Keratinocyte (primary cell): ENCODE measurements at regions not wholly inside any gene's neighbourhood (a gene's known extent, or its start where the extent isn't known, plus 50 kb on each side); places are given as distances from the start of the nearest gene placed in this dataset.

ENCODE experiments used
- DNase-seq: peaks from one replicate; pipeline ENCODE4 v3.0.0-alpha.2; 2011; ENCODE audit warnings: low read depth, missing footprints, low spot score
- FAIRE-seq: peaks from 2 replicates; lab custom pipeline; 2011; peaks lifted over from hg19 to GRCh38; lab: Jason Lieb, UNC
- H2AFZ ChIP-seq: 2 replicates; pipeline ENCODE4 v1.6.0; 2012; ENCODE audit warnings: low read length, control low read depth, inconsistent platforms; ENCODE audit not compliant: control insufficient read depth
- H3K27ac ChIP-seq: 2 replicates; pipeline ENCODE4 v1.5.1; 2011; ENCODE audit warnings: low read length; ENCODE audit not compliant: control insufficient read depth, insufficient read depth
- H3K27me3 ChIP-seq: 3 replicates; pipeline ENCODE4 v1.6.0; 2011; ENCODE audit warnings: low read length; ENCODE audit not compliant: control insufficient read depth, insufficient read depth; ENCODE audit errors: extremely low read depth
- H3K36me3 ChIP-seq, 2 experiments: 2 replicates in 1 of 2; 3 replicates in 1 of 2; pipeline ENCODE4 v1.5.1; 2011; ENCODE audit warnings: low read length in 2 of 2, mild to moderate bottlenecking in 1 of 2; ENCODE audit not compliant: control insufficient read depth in 2 of 2, insufficient read depth in 2 of 2; ENCODE audit errors: extremely low read depth in 1 of 2
- H3K4me1 ChIP-seq: 3 replicates; pipeline ENCODE4 v1.5.1; 2011; ENCODE audit warnings: low read length; ENCODE audit not compliant: control insufficient read depth, insufficient read depth; ENCODE audit errors: extremely low read depth
- H3K4me2 ChIP-seq: 3 replicates; pipeline ENCODE4 v1.6.0; 2011; ENCODE audit warnings: low read depth, low read length; ENCODE audit not compliant: control insufficient read depth, insufficient read depth; ENCODE audit errors: extremely low read depth
- H3K4me3 ChIP-seq, 3 experiments: fragments of 200-600 bp in 1 of 3; sonication (generic) in 1 of 3; 2 replicates in 2 of 3; 3 replicates in 1 of 3; pipeline ENCODE4 v1.5.1; 2011 to 2016; ENCODE audit warnings: low read length in 3 of 3, mild to moderate bottlenecking in 3 of 3, control low read depth in 2 of 3, inconsistent platforms in 1 of 3, low read depth in 1 of 3, mixed read lengths in 1 of 3, mixed run types in 1 of 3, moderate library complexity in 1 of 3; ENCODE audit not compliant: control insufficient read depth in 2 of 3, insufficient read depth in 2 of 3; ENCODE audit errors: extremely low read depth in 1 of 3
- H3K79me2 ChIP-seq: 2 replicates; pipeline ENCODE4 v1.6.0; 2012; ENCODE audit warnings: low read length; ENCODE audit not compliant: control insufficient read depth, insufficient read depth
- H3K9ac ChIP-seq: 3 replicates; pipeline ENCODE4 v1.6.0; 2011; ENCODE audit warnings: low read length; ENCODE audit not compliant: control insufficient read depth, insufficient read depth; ENCODE audit errors: extremely low read depth
- H3K9me1 ChIP-seq: 3 replicates; pipeline ENCODE4 v1.6.0; 2011; ENCODE audit warnings: low read length; ENCODE audit not compliant: control insufficient read depth, insufficient read depth; ENCODE audit errors: extremely low read depth
- H3K9me3 ChIP-seq: 2 replicates; pipeline ENCODE4 v1.5.1; 2012; ENCODE audit warnings: low read depth, low read length; ENCODE audit not compliant: control insufficient read depth
- H4K20me1 ChIP-seq: 3 replicates; pipeline ENCODE4 v1.6.0; 2011; ENCODE audit warnings: low read length; ENCODE audit not compliant: control insufficient read depth, insufficient read depth; ENCODE audit errors: extremely low read depth
- CTCF ChIP-seq, 3 experiments: IDR thresholded peaks in 1 of 3; conservative IDR thresholded peaks in 1 of 3; optimal IDR thresholded peaks in 1 of 3; 2 replicates in 2 of 3; 3 replicates in 1 of 3; pipeline versions ENCODE3 to v1.5.1; 2011; ENCODE audit warnings: low read length in 3 of 3, mild to moderate bottlenecking in 3 of 3, moderate library complexity in 2 of 3, control low read depth in 1 of 3, inconsistent platforms in 1 of 3; ENCODE audit not compliant: insufficient read depth in 2 of 3; ENCODE audit errors: extremely low read depth in 1 of 3
- EZH2 ChIP-seq: IDR thresholded peaks from one replicate; pipeline ENCODE4 v1.6.1; 2012; ENCODE audit warnings: inconsistent platforms, mild to moderate bottlenecking, low read length, moderate library complexity
- dilution Hi-C: fragments of 300-500 bp; cut with MboI; formaldehyde crosslinking; loops from one replicate; pipeline ENCODE4 v1.7.0; 2020; ENCODE audit warnings: low sequenced_read_pairs; ENCODE audit not compliant: extremely low pct_ligation_motif_present

DNA sequence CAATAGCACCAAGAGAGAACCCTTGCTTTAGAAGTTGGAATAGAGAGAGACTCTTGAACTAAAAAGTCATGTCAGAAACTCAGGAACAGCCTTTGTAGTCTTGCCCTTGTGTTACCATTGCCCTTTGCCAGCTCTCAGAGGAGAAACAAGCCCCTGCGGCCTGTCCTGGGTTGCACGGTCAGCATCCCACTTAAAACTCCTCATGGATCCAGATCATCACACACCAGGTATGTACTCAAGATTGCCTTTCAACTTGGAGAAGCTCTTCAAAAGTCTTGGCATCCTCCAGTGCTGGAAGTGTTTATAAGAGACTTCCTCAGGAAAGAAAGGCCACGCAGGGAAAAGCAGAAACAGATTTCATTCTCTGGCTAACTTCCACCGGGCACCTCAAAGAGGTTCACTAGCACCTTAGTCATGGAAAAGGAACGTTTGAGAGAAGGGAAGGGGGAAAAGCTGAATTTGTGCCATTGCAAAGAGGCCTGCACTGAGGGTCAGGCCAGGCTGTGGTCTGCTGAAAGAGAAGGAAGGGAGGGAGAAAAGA, 594.2 kb downstream of the MED13L start:
- Histone ChIP-seq H3K9me3 (no peaks in the 10 kb centered on the region), H3K36me3 (no peaks in the 10 kb centered on the region), H3K9ac (no peak overlapping the region), H3K9me1 (no peaks in the 10 kb centered on the region), H3K4me1 (no peaks in the 10 kb centered on the region), H3K27ac (no peak overlapping the region), H3K79me2 (no peaks in the 10 kb centered on the region), H3K27me3 (no peaks in the 10 kb centered on the region), H3K4me3 (no peak overlapping the region), H2AFZ (no peak overlapping the region), H3K4me2 (no peak overlapping the region), H4K20me1 (no peaks in the 10 kb centered on the region)
- dilution Hi-C loops: no loop called here
- FAIRE-seq: no peak
- TF ChIP-seq CTCF (optimal IDR thresholded peaks at IDR 0.05 in 1 of 3, IDR thresholded peaks at IDR 0.05 in 1 of 3, conservative IDR thresholded peaks at IDR 0.05 in 1 of 3; ENCODE audit: extremely low read depth in 1 of 3, insufficient read depth in 2 of 3, low read length in 3 of 3) (no peak), EZH2 (no peak)
- DNase-seq: no peak

- TF ChIP-seq EZH2: no peak
- TF ChIP-seq CTCF (optimal IDR thresholded peaks at IDR 0.05 in 1 of 3, IDR thresholded peaks at IDR 0.05 in 1 of 3, conservative IDR thresholded peaks at IDR 0.05 in 1 of 3; ENCODE audit: extremely low read depth in 1 of 3, insufficient read depth in 2 of 3, low read length in 3 of 3): no peak
- H3K27me3 ChIP-seq: no peaks in the 10 kb centered on the region
- no peaks in the 10 kb centered on the region for H4K20me1 ChIP-seq
- dilution Hi-C loops: no loop called here
- FAIRE-seq: no peak
- DNase-seq: no peak
- no peak overlapping the region for H3K9ac ChIP-seq
- no peak overlapping the region for H3K4me3 ChIP-seq
- no peaks in the 10 kb centered on the region for H3K9me1 ChIP-seq
- no peak overlapping the region for H3K27ac ChIP-seq
- H3K4me2 ChIP-seq: no peak overlapping the region
- H2AFZ ChIP-seq: no peak overlapping the region
- H3K79me2 ChIP-seq: no peaks in the 10 kb centered on the region
- H3K4me1 ChIP-seq: no peaks in the 10 kb centered on the region
- no peaks in the 10 kb centered on the region for H3K9me3 ChIP-seq
- H3K36me3 ChIP-seq: no peaks in the 10 kb centered on the region
These were observed 596.5 kb downstream of the MED13L start for GRCh38 chr12:115680967-115681366.
